GM19238 (cell line): ENCODE measurements at regions not wholly inside any gene's neighbourhood (a gene's known extent, or its start where the extent isn't known, plus 50 kb on each side); places are given as distances from the start of the nearest gene placed in this dataset.

Source experiments
- DNase-seq: peaks from one replicate; pipeline ENCODE4 v3.0.0; 2011; ENCODE audit warnings: low spot score; ENCODE audit not compliant: insufficient read length

GRCh38 chr6:14728396-14729024, 517.4 kb upstream of the JARID2 start:
- DNase-seq: no peak

GRCh38 chr6:14729129-14729871, 516.6 kb upstream of the JARID2 start:
- no peak for DNase-seq

- no peak for DNase-seq
Measured at GRCh38 chr6:14730654-14731053, 515.2 kb upstream of the JARID2 start.

DNA sequence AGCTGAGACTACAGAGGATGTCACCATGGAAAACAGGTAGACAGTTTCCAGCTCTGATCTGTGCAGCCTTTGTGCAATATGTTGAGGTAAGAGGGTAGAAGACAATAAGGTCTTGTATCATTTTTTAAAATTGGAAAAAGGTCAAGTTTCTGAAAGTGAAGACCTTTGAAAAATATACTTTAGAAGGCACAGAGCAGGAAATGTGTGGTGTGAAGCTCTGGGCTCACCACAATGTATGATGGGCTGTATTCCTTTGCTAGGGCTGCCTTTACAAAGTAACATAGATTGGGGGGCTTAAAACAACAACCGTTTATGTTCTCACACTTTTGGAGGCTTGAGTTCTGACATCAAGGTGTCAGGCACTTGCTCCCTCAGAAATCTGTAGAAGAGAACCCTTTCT, 514.3 kb upstream of the JARID2 start:
- DNase-seq: no peak

- no peak for DNase-seq
Measured at GRCh38 chr6:14732226-14732843, 513.5 kb upstream of the JARID2 start.

GRCh38 chr6:14732844-14733757, 512.8 kb upstream of the JARID2 start:
- DNase-seq: no peak

- no peak for DNase-seq
Measured at GRCh38 chr6:14734052-14734415, 511.8 kb upstream of the JARID2 start.

DNA sequence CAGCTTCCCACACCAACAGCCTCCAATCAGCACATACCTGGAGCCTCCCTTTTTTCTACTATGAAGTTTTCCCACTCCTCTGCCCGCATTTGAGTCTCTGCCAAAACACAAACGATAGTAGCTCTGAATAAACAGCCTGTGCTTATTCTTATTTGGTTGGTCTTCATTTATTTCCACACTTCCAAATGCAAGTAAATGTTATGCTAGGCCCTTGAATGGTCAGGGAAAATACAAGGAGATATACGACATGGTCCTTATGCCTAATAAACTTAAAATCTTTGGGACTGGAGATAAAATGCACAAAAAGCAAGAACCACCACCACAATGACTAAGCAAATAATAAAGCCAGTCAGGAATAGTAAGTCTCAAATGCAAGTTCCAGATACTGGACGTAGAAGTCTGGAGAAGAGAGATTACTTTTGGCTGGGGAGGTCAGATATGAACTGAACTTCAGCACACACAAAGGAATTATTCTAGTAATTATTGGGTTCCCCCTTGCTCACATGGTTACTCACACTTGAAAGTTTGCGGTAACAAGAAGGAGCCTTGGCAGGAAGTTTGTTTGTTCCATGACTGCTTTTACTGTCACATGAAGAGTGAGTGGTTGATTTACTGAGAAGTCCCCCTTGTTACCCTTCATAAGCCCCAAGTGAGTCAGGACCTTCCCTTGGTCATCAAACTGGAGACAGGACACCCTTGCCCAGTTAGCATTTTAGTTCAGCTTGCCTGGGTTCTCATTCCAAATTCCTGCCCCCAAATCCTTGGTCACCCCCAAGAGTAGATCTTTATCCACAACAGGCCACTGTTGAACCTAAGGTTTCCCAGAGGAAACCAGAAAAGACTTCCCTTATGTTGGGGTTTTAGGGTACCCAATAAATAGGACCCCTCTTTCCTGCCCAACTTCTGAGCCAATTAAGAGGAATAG, 511.2 kb upstream of the JARID2 start:
- peak; percentile 25 for DNase-seq

DNA sequence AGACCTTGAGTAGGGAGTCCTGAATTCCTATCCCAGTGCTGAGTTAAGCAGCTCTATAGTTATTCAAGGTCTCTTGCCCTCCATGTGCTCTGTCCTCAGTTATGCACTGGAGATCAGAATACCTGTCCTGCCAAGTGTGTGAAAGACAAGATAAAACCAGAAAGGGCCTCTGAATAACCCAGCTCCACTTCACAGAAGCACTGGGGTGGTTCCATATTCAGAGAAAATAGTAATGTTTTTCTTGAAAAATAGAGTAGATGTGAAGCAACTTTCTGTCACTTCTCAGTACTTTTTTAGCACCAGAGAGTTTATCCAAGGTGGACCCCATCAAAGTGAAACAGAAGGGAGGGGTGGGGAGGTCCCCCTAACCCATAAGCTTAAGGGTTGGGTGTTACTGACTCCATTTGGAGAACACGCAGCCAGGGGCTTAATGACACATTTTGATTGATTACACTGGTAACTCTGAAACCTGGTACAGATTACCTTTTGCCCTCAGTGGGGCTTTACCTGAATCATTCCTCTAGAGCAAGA, 509.8 kb upstream of the JARID2 start:
- no peak for DNase-seq

DNA sequence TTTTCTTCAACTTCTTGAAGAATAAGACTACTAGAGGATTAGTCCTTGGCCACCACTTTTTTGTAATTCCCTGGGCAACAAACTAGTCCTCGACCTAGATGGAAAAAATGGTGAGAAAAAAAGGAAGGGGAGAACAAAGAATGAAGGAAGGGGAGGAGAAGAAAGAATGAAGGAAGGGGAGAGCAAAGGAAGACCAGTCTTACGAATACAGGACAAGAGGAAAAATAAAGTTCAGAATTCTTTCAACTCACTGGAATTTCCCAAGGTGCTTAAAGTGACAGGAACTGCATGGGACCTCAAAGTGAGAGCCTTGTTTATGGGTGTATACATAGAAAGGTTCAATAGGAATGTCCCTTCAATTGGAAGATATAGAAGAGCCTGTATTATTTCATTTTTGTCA, 509.3 kb upstream of the JARID2 start:
- DNase-seq: no peak

- no peak for DNase-seq
Measured at GRCh38 chr6:14738497-14738896, 507.4 kb upstream of the JARID2 start.

GRCh38 chr6:14738933-14739332, 506.9 kb upstream of the JARID2 start:
- DNase-seq: no peak

DNA sequence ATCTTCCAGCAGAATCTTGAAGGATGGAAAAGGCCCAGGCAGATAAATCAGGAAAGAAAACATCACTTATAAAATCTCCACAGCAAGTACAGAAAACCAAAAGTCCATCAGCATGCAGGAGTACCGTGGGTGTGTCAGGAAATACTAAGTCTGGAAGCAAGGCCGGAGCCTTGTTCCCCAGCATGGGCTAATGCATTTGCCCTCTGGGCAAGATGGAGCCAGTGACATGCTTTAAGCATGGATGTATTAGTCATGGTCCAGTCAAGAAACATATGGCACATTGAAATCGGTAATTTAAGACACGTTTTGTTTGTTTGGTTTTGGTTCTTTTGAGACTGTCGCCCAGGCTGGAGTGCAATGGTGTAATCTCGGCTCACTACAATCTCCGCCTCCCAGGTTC, 506.0 kb upstream of the JARID2 start:
- DNase-seq: no peak

- no peak for DNase-seq
Measured at GRCh38 chr6:14742171-14742570, 503.7 kb upstream of the JARID2 start.

- DNase-seq: no peak
Measured at GRCh38 chr6:14742680-14743079, 503.2 kb upstream of the JARID2 start.

- no peak for DNase-seq
Measured at GRCh38 chr6:14743144-14743473, 502.8 kb upstream of the JARID2 start.

- DNase-seq: no peak
Measured at GRCh38 chr6:14743474-14744211, 502.2 kb upstream of the JARID2 start.

- no peak for DNase-seq
Measured at GRCh38 chr6:14744212-14744556, 501.7 kb upstream of the JARID2 start.

- DNase-seq: no peak
Measured at GRCh38 chr6:14746139-14746837, 499.6 kb upstream of the JARID2 start.
